A549 (cell line): ENCODE measurements at regions not wholly inside any gene's neighbourhood (a gene's known extent, or its start where the extent isn't known, plus 50 kb on each side); places are given as distances from the start of the nearest gene placed in this dataset.

Experiments
- CTCF ChIP-seq: fragments of >200 bp; sonication (Bioruptor Twin); formaldehyde crosslinking; IDR thresholded peaks from 3 replicates; pipeline ENCODE4 v1.5.1; 2016
- EP300 ChIP-seq, 2 experiments: fragments of >200 bp; sonication (Bioruptor Twin); formaldehyde crosslinking; IDR thresholded peaks; 2 replicates in 1 of 2; 3 replicates in 1 of 2; pipeline ENCODE4 v1.6.1; 2016 to 2017
- TF ChIP-seq, protein P1 (sequence below): fragments of 450-650 bp; IDR thresholded peaks from 2 replicates; pipeline ENCODE4 v1.6.1; 2014; ENCODE audit warnings: antibody characterized with exemption

DNA sequence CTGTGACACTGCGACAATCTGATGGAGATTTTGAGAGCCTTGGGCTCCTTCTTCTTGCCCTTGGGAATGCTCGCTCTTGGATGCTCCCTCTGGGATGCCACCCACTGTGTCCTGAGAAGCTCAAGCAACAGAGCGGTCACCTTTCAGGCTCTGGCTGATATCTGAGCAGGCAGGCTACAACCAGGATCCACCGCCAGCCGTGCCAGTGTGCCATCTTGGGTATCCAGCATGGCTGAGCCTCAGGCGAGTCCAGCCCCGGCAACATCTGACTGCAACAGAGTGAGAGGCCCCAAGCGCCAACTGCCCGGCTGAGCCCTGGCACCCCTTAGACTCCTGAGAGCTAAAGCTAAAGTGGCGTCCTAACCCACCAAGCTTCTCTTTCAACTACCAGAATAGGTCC, 202.1 kb downstream of the IRX2 start:
- TF ChIP-seq CTCF (no peak), EP300 (IDR thresholded peaks at IDR 0.05) (no peak)
- TF ChIP-seq, protein P1, sequence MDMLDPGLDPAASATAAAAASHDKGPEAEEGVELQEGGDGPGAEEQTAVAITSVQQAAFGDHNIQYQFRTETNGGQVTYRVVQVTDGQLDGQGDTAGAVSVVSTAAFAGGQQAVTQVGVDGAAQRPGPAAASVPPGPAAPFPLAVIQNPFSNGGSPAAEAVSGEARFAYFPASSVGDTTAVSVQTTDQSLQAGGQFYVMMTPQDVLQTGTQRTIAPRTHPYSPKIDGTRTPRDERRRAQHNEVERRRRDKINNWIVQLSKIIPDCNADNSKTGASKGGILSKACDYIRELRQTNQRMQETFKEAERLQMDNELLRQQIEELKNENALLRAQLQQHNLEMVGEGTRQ, result no peak
